ENCODE measurements at regions not wholly inside any gene's neighbourhood (a gene's known extent, or its start where the extent isn't known, plus 50 kb on each side); places are given as distances from the start of the nearest gene placed in this dataset.

- DNase-seq, result no peak
Measured at GRCh38 chr2:8577573-8577972, 104.3 kb upstream of the ID2 start.

GRCh38 chr2:8578335-8579244, 103.3 kb upstream of the ID2 start:
- DNase-seq, result no peak

GRCh38 chr2:8579485-8580085, 102.3 kb upstream of the ID2 start:
- DNase-seq, result no peak

- DNase-seq, result no peak
Measured at GRCh38 chr2:8580316-8581233, 101.3 kb upstream of the ID2 start.

- DNase-seq, result no peak
Measured at GRCh38 chr2:8581234-8581561, 100.7 kb upstream of the ID2 start.

GRCh38 chr2:8581601-8582041, 100.2 kb upstream of the ID2 start:
- no peak for DNase-seq

GRCh38 chr2:8582191-8582590, 99.7 kb upstream of the ID2 start:
- DNase-seq, result no peak

- DNase-seq, result no peak
Measured at GRCh38 chr2:8582651-8583399, 99.0 kb upstream of the ID2 start.

- DNase-seq, result peak; percentile 97
Measured at GRCh38 chr2:8583400-8584173, 98.3 kb upstream of the ID2 start.

- DNase-seq, result no peak
Measured at GRCh38 chr2:8584174-8585066, 97.4 kb upstream of the ID2 start.

GRCh38 chr2:8586457-8587051, 95.3 kb upstream of the ID2 start:
- no peak for DNase-seq

GRCh38 chr2:8587251-8587791, 94.5 kb upstream of the ID2 start:
- DNase-seq, result no peak

- no peak for DNase-seq
Measured at GRCh38 chr2:8587920-8588830, 93.7 kb upstream of the ID2 start.

GRCh38 chr2:8588831-8589191, 93.0 kb upstream of the ID2 start:
- no peak for DNase-seq

GRCh38 chr2:8589721-8590120, 92.1 kb upstream of the ID2 start:
- DNase-seq, result no peak

- DNase-seq, result peak; percentile 58
Measured at GRCh38 chr2:8590938-8591337, 90.9 kb upstream of the ID2 start.

GRCh38 chr2:8592736-8593135, 89.1 kb upstream of the ID2 start:
- no peak for DNase-seq

- no peak for DNase-seq
Measured at GRCh38 chr2:8593243-8593642, 88.6 kb upstream of the ID2 start.

Data from NCI-H187 treated with DMSO at 0.1 percent for 48 hours (cell line).